GM03348 (cell line): ENCODE measurements at regions not wholly inside any gene's neighbourhood (a gene's known extent, or its start where the extent isn't known, plus 50 kb on each side); places are given as distances from the start of the nearest gene placed in this dataset.
A peak's percentile ranks its signal among the peaks of the same experiment; 100 is the strongest.

ENCODE experiments used
- DNase-seq: peaks from one replicate; pipeline ENCODE4 v3.0.0; 2012; ENCODE audit warnings: low spot score

DNA sequence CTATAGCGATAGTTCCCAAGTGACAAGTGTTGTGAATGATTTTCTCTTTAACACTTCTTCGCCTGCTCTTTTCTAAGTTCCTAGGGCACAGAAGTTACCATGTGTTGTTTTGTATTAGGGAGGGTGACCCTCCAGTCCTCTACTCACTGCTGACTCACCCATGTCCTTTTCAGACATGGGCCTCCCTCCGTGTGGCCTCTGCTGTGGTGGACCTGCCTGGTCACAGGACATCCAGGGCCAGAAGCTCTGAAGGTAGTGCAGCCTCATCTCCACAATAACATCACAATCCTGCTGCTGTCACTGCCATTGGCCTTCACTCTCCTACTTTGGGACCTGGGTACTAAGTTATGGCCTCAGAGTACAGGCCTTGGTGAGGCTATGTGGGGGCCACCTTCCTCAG lies 87.1 kb upstream of the TNFAIP3 start:
- no peak for DNase-seq

DNA sequence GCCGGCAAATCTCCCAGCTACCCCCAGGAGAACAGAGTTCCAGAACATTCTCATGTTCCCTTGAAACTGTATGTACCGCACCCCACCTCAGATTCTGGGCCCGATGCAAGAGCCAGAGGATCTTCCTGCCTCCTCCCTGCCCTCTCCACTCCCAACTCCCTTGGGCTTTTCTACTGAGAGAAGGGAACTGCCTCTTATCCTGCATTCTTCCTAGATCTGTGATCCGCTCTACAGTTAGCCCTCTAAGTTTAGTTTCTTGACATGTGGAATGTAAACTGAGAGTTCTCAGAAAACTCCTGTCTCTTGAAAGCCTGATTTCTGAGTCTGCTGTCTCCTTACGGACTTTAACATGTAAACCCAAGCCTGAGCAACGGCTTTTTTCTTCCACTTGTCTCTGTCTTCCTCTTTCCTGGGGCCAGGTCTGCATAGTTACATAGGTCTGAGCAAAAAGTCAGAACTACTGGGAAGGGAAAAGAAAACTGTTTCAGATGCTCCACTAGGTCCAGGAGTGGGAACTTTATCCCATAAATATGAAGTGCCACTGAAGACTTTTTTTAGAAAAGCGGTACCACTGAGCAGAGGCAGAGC lies 86.5 kb upstream of the TNFAIP3 start:
- no peak for DNase-seq

DNA sequence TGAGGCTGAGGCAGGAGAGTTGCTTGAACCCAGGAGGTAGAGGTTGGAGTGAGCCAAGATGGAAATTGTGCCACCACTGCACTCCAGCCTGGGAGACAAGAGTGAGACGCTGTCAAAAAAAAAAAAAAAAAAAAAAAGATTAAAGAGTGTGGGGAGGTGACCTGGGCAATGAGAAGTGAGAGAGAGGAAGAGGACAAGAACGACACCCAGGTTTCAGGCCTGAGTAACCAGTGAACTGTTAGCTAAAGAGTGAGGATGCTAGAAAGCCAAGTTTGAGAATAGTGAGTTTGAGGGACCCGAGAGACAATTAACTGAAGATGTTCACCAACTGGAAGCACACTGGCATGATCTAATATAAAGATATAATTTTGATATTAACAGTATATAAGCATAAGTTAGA lies 85.4 kb upstream of the TNFAIP3 start:
- no peak for DNase-seq

DNA sequence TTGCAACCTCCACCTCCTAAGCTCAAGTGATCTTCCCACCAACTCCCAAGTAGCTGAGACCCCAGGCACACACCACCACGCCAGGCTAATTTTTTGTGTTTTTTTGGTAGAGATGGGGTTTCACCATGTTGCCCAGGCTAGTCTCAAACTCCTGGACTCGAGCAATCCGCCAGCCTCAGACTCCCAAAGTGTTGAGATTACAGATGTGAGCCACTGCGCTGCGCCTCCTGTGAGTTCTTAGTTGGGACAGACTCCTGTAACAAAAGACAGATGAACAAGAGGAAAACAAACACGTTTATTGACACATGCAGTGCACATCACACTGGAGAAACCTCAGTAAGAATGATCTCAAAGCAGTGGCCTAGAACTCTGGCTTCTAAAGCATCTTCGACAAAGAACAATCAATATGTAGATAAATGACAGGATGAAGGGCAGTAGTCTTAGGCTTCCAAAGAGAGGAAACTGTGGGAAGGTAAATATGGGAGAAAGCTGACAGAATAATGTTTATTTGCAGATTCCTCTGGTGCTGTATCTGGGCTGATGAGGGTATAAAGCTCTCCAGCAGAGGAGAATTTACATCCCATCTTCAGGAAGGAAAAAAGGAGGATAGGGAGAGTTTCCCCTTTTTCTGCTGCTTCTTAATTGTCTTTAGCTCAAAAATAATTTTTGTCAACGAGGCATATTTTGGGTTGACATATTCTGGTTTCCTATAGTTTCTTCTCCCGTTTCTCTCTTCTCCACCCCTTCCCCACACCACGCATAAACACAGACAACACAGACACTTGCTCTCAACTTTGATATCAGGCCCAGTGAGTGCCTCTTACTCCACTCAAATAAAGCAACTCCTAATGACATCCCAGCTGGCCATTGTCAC lies 84.7 kb upstream of the TNFAIP3 start:
- no peak for DNase-seq

DNA sequence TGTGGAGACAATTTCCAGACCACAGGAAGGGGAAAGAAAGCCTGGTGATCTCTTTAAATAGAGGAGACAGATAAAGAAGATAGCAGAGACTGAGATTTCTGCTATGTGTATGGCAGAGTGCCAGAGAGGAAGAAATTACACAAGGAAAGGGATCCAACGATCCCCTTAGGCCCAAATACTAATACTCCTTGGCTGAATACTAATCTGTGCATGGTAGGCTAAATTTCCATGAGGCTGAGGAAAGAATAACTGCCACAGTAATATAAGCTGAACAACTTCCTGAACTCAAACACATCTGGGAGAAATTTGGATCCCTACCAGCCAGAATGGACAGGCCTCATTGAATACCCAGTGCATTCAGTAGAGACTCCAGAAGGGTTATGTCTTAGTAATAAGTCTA lies 83.3 kb upstream of the TNFAIP3 start:
- no peak for DNase-seq

DNA sequence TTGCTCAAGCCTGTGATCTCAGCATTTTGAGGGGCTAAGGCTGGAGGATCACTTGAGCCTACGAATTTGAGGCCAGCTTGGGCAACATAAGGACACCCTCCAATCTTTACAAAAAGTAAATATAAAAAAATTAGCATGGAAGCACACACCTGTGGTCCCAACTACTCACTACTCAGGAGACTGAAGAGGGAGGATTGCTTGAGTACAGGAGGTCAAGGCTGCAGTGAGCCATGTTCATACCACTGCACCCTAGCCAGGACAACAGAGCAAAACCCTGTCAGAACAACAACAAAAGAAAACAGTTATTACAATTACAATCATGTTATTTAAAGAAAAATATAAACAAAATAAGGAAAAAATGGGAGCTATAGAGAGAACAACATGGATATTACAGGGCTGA lies 82.5 kb upstream of the TNFAIP3 start:
- no peak for DNase-seq

DNA sequence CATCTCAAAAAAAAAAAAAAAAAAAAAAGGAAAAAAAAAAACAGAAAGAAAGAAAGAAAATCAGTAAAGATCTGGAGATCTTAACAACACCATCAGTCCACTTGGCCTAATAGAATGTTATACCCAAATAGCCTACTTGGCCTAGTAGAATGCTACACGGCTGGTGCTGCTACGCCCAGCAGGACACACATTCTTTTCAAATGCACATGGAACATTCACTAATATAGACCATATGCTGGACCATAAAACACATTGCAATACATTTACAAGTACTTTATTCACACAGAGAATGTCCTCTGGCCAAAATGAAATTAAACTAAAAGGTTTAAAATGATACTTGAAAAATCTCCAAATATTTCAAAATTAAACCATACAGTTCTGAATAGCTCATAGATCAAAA lies 80.0 kb upstream of the TNFAIP3 start:
- DNase-seq, result peak; percentile 23

DNA sequence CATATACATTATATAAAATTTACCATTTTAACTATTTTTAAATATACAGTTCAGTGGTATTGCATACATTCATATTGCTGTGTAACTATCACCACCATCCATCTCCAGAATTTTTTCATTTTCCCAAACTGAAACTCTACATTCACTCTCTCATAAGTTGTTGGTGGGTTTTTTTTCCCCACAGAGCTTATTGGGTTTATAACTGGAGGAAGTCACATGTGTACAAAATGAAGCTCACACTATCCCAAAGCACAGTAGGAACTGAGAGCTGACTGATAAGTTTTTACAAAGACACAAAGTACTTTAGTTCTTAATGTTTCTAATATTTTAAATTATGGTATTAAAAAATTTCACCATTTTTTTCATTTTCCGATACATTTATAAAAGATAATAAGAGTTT lies 78.8 kb upstream of the TNFAIP3 start:
- DNase-seq, result no peak

DNA sequence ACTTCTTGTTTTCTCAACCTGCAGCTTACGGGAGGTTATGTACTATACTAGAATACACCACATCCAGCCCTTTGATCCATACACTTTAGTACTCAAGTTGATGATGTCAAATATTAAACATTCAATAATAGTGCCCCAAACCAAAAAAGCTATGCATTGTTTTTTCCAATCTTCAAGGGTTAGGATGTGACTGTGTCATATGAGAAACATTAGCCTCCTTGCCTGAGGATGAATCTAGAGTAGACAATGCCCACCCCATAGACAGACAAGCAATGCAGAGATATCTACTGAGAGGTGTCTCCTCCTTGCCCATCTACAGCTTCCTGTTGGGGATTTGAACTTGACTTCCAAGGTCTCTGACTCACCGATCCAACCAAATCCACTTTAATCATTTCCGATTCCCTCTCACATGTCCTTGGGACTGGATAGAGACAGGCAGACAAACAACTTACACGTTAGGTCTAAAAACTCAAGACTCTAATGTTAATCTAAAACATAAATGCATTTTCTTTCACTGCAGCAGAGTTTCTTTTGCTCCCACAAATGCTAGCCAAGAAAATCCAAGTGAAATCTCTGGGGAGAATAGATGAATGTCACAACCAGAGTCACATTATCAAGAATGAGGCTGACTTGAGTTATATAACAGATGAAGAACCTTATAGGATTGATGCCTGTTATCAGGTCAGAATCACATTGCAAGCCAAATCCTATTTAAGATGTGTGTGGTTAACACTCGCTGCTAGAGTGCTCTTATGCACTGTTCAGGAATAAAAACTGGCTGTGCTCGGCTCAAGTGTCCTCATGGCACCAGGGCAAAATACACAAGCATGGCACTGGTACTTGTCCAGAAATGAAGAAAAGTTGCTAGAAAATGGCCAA lies 75.5 kb upstream of the TNFAIP3 start:
- no peak for DNase-seq

DNA sequence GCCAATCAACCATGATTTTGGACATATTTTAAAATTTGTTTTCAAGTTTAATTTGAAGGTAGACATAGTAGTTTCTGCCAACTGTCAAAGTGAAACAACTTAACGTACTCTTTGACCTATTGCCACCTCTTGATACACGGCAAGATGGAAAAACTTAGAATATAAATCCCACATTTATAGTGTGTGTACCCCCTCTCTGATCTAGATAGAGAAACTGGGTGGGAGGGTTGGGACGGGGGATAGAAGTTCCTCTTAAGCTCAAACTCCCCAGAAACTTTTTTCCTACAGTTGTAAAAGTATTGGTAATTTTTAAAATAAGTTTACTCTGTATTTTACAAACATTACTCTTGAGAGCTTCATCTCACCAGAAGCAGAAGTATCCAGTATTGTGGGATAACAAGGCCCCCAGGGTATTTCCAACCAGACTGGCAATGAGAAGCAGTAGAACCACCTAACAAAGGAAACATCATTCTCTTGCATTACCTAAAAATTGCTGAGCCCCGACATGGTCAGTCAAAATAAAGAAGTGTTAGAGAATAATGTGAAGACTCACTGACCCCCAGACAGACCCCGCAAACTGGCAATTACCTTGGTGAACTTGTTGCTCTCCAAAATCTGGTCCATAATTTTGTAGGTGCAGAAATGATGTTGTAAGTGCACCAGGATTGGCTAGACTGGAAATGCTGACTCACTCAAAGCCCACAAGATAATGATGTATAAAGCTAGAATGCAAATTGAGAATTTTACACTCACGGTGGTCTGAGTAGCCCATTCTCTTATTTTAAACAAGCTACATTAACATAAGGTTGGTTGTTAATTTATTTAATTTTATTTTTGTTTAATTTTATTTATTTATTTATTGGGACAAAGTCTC lies 74.7 kb upstream of the TNFAIP3 start:
- DNase-seq, result no peak

DNA sequence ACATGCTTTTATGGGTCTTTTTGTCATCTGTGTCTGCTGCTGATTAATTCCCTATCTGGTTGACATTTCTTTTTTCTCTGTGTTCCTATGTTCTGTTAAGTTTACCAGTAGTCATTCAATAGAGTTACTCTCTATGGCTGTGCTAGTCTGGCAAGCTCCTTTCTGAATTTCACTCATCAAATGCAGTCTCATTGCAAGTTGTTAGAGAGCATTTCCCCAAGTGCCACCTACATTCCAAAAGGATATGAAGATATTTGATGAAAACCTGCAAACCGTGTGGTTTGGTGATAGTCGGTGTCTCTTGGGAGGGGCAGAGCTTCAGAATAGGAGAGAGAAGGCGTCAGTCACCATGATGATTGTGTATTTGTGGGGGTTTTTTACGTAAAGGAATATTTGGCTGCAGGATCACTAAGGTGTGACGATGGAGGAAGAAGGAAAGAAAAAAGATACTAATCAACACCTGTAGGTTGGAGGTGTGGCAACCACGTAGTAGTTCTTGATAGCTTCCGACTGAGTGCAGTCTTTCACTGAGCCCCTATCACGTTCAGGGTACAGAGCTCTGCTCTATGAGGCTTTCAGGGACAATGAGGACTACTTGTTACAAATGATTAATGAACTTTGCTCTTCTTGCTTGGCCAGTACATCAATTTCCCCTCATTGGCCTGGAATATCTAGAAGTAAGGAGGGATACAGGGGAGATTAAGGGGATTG lies 73.1 kb upstream of the TNFAIP3 start:
- no peak for DNase-seq

DNA sequence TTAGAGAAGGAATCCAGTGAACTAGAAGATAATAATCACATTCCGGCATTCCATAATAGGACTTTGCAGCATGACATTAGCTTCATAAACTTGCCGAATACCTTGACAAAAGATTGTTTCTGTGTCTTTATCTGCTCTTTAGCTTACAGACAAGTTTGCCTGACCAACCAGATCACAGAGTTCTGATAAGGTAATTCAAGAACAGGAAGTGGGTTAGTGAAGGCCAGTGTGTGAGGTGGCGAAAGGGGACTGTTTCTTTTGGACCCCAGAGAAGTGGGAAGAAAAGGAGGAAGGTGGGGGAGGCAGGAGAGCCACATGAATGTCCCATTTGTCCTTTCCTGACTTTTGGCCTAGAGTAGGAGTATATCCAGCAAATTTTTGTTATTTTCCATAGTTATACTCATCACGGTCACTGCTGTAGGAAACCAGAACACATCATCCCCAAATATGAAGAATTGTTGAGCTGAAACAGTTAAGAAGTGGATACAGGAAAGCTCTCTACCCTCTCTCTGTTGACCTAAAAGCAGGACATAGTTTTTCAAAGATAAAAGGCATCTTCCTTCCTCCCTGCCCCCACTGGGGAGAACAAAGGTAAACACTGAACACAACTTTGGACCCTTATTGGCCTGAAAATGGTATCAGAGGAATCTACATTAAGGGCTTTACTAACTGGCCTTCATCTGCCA lies 72.4 kb upstream of the TNFAIP3 start:
- DNase-seq, result no peak

DNA sequence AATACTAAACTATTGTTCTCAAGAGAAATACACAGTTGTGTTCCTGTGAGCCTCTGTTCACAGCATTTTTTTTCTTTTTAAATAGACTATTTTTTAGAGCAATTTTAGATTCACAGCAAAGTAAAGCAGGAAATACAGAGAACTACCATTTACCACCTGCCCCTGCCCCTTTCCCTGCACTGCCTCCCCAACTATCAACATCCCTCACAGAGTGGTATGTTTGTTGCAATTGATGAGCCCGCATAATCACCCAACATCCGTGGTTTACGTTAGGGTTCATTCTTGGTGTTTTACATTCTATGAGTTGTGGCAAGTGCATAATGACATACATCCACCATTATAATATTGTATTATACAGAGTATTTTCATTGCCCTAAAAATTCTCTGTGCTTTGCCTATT lies 71.6 kb upstream of the TNFAIP3 start:
- DNase-seq, result no peak

DNA sequence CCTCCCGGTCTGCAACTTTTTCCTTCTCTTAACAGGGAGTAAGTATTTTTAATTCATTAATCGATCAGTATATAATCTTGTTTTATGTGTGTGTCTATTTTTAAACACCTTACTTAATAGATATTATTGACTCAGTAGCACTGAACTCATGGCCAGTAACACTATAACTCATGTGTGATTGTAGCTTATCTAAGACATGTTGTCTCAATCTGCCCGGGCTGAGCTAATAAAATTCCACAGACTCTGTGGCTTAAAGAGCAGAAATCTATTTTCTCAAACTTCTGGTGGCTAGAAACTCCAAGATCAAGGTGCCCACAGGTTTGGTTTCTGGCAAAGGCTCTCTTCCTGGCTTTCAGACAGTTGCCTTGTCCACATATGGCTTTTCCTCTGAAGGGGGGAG lies 68.8 kb upstream of the TNFAIP3 start:
- no peak for DNase-seq

DNA sequence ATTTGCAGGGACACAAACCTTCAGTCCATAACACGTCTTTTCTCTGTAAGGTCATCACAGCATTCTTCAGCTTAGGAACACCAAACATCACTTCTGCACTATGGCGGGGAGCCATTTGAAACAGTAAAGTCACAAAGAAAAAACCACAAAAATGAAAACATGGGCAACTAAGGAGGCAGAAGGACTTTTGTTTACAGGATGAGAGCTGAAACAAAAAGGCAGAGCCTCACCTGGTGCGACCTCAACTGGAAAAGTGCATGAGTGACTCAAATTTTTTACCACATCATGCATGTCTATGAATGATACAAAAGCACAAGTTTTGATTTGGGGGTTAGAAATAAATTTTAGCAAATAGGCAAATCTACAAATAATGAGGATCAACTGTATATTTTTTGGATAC lies 68.2 kb upstream of the TNFAIP3 start:
- no peak for DNase-seq

DNA sequence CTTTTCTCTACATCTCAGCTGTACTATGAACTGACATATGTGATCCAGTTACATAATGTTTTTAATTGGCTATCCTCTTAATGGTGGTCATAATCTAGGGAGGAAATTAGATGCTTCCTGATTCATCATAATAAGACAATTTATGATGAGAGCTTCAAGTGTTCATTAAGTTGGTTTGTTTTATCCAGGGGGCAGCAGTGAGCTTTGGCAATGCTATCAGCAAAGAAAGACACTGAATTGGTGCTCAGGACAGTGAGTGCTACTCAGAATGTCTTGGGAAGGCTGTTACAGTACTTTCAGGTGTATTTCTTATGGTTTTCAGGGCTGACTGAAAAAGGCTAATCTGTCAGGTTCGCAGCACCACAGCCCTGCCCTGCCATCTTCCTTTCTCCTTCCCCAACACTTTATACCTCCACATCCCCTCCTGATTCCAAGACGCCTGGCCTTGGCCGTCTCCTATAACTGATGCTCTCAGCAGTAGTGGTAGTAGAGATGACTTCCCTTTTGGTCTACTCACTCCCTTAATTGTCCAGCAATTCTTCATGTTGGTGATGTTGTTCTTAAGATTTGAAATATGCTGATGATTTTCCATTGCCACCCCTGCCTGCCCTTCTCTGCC lies 67.0 kb upstream of the TNFAIP3 start:
- peak; percentile 53 for DNase-seq

DNA sequence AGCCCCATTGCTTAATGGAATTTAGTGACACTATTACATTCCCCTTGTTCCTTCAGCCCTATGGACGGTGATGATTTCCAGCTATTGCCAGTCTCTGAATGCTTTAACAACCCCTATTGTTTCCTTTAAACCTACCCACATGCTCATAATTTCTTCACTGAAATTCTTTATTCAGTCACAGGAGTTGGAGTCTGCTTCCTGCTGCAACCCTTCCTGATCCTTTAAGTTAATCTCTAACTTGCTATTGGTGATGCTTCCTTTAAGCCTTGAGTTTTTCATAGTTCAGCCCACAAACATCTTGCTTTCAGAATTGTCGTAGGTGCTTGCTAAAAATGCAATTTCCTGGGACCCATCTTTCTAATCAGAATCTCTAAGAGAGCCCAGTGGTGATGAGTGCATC lies 66.3 kb upstream of the TNFAIP3 start:
- no peak for DNase-seq

DNA sequence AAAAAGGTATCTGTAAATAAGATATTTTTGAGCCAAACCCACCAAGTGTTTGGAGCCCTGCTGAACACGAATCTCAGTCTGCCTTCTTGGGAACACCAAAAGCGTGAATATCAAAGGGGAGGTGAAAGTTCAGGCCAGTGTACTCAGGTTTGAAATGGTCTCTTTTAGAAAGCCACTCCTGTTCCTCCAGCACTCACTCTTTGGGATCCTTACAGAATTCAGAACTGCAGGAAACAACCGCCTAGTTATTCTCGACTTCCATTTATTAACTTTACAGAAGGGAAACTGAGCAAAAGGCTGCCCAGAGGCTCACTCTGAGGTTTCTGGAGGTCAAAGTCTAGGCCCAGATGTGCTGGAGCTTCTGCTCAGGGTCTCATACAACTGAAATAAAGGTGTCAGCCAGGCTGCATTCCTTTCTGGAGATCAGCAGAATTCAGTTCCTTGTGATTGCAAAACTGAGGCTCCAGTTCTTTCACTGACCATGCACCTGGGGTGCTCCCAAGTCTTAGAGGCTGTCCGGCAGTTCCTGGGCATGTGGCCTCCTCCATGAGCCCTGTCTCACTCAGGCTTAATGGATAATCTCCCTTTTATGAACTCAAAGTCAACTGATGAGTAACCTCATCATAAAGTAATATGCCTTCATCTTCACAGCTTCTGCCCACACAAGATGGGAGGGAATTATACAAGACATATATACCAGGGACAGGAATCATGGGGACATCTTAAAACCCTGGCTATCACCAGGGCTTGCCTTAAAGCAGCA lies 65.5 kb upstream of the TNFAIP3 start:
- DNase-seq, result no peak

DNA sequence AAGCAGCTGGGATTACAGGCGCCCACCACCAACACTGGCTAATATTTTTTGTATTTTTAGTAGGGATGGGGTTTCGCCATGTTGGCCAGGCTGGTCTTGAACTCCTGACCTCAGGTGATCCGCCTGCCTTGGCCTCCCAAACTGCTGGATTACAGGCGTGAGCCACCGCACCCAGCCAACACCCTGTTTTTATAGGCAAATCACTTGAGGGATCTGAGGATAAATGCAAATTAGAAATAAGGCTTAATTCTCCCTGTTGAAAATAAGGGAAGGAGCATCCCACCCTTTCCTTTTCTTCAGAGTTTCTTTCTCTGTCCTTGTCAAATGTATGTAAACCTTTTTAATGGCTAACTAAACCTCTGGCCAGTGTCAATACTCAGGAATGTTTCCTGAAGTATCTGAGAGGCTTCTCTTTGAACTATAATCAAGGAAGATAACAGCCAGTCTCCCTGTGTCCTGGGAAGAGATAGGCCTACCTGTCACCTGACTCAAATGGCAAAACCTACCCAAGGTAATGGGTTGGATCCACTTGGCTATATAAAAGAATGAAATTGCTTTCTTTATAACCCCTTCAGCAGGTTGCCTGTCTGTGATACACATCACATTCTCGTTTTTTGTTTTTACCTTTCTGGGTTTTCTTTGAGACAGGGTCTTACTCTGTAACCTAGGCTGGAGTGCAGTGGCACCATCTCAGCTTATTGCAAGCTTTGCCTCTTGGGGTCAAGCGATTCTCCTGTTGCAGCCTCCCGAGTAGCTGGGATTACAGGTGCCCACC lies 64.5 kb upstream of the TNFAIP3 start:
- no peak for DNase-seq
